B cell (primary cell): ENCODE measurements at regions not wholly inside any gene's neighbourhood (a gene's known extent, or its start where the extent isn't known, plus 50 kb on each side); places are given as distances from the start of the nearest gene placed in this dataset.

ENCODE experiments used
- ATAC-seq: fragments of 200-7000 bp; cut with Tn5 transposase; one replicate; pipeline ENCODE4 v1.10.0; 2021; ENCODE audit warnings: low read depth, mild to moderate bottlenecking, moderate number of reproducible peaks, moderate library complexity
- CTCF ChIA-PET: fragments of 350-600 bp; sonication (Branson Sonifier 250); formaldehyde crosslinking; loops from one replicate; lab custom pipeline; 2021; ENCODE audit warnings: antibody characterized with exemption, inconsistent platforms; lab: Charles Lee
- POLR2A ChIA-PET: fragments of 350-600 bp; sonication (Branson Sonifier 250); formaldehyde crosslinking; loops from one replicate; lab custom pipeline; 2021; ENCODE audit warnings: antibody characterized with exemption; lab: Charles Lee
- DNase-seq: peaks from one replicate; pipeline ENCODE4 v3.0.0; 2013
- H2AFZ ChIP-seq: 2 replicates; pipeline ENCODE4 v1.6.1; 2012; ENCODE audit warnings: mild to moderate bottlenecking, low read depth, low read length; ENCODE audit not compliant: insufficient read depth, poor library complexity, severe bottlenecking
- H3K27ac ChIP-seq, 2 donors: 1 replicate in 1 of 2; 2 replicates in 1 of 2; pipeline ENCODE4 v1.5.1; 2012 to 2013; ENCODE audit warnings: low read length in 2 of 2, mild to moderate bottlenecking in 2 of 2, moderate library complexity in 1 of 2
- H3K27me3 ChIP-seq, 4 experiments: fragments of 200-600 bp in 1 of 4; sonication (generic) in 1 of 4; replicated peaks in 1 of 4; 1 replicate in 2 of 4; 2 replicates in 2 of 4; pipeline versions ENCODE4 v1.6.1 to v1.7.0; 2013 to 2016; ENCODE audit warnings: low read length in 3 of 4, mild to moderate bottlenecking in 2 of 4, mixed read lengths in 1 of 4, moderate library complexity in 1 of 4; ENCODE audit not compliant: insufficient read depth in 4 of 4, control insufficient read depth in 3 of 4; ENCODE audit errors: control extremely low read depth in 1 of 4
- H3K36me3 ChIP-seq, 2 experiments: replicated peaks in 1 of 2; 1 replicate in 1 of 2; 2 replicates in 1 of 2; pipeline versions ENCODE4 v1.6.1 to v1.7.1; 2013; ENCODE audit warnings: low read length in 1 of 2; ENCODE audit not compliant: insufficient read depth in 2 of 2, control insufficient read depth in 1 of 2; ENCODE audit errors: control extremely low read depth in 1 of 2, extremely low read depth in 1 of 2
- H3K4me1 ChIP-seq, 2 donors: fragments of 200-600 bp in 1 of 2; sonication (generic) in 1 of 2; 1 replicate in 1 of 2; 2 replicates in 1 of 2; pipeline versions ENCODE4 v1.5.1 to v1.6.1; 2013 to 2017; ENCODE audit warnings: low read length in 2 of 2; ENCODE audit not compliant: control insufficient read depth in 2 of 2, insufficient read depth in 2 of 2
- H3K4me2 ChIP-seq: replicated peaks from 2 replicates; pipeline ENCODE3; 2012; ENCODE audit warnings: mild to moderate bottlenecking, low read depth, low read length; ENCODE audit not compliant: poor library complexity, severe bottlenecking
- H3K4me3 ChIP-seq, 5 experiments: fragments of 200-600 bp in 1 of 5; sonication (generic) in 1 of 5; 1 replicate in 3 of 5; 2 replicates in 2 of 5; pipeline versions ENCODE4 v1.5.1 to v1.7.0; 2011 to 2016; ENCODE audit warnings: low read length in 4 of 5, mild to moderate bottlenecking in 4 of 5, low read depth in 2 of 5, control low read depth in 1 of 5, moderate library complexity in 1 of 5; ENCODE audit not compliant: insufficient read depth in 1 of 5; ENCODE audit errors: control extremely low read depth in 1 of 5, extremely low read depth in 1 of 5
- H3K79me2 ChIP-seq: fragments of 200-600 bp; sonication (generic); one replicate; pipeline ENCODE4 v1.6.0; 2016; ENCODE audit warnings: low read length; ENCODE audit not compliant: control insufficient read depth, insufficient read depth
- H3K9ac ChIP-seq: fragments of 200-600 bp; sonication (generic); 2 replicates; pipeline ENCODE4 v1.6.1; 2017; ENCODE audit warnings: mild to moderate bottlenecking, low read length, moderate library complexity
- H3K9me3 ChIP-seq, 3 donors: one replicate each; pipeline versions ENCODE4 v1.6.1 to v1.7.1; 2013; ENCODE audit warnings: low read length in 2 of 3; ENCODE audit not compliant: control insufficient read depth in 2 of 3, insufficient read depth in 1 of 3; ENCODE audit errors: control extremely low read depth in 1 of 3
- H4K20me1 ChIP-seq: 2 replicates; pipeline ENCODE4 v1.6.0; 2012; ENCODE audit warnings: mild to moderate bottlenecking, low read length; ENCODE audit not compliant: insufficient read depth, control insufficient read depth, poor library complexity, severe bottlenecking
- H3K27ac Mint-ChIP-seq: one replicate; pipeline ENCODE4 v1.8.0; 2021; ENCODE audit warnings: mixed read lengths
- H3K27me3 Mint-ChIP-seq: one replicate; pipeline ENCODE4 v1.8.0; 2021; ENCODE audit warnings: mixed read lengths
- H3K4me1 Mint-ChIP-seq: one replicate; pipeline ENCODE4 v1.8.0; 2021; ENCODE audit warnings: mixed read lengths
- H3K4me3 Mint-ChIP-seq: one replicate; pipeline ENCODE4 v1.8.0; 2021; ENCODE audit warnings: mixed read lengths
- H3K9me3 Mint-ChIP-seq: one replicate; pipeline ENCODE4 v1.8.0; 2022; ENCODE audit warnings: mixed read lengths; ENCODE audit not compliant: insufficient read depth
- EZH2 ChIP-seq: IDR thresholded peaks from 2 replicates; pipeline ENCODE4 v1.6.1; 2012; ENCODE audit warnings: borderline replicate concordance, low read depth, mild to moderate bottlenecking, moderate library complexity, low read length; ENCODE audit not compliant: insufficient read depth, poor library complexity, severe bottlenecking
- WGBS: methylation state at CpG from one replicate; pipeline ENCODE4 v1.1.5; 2013; ENCODE audit warnings: missing lambda C conversion rate; ENCODE audit not compliant: insufficient coverage; 5-methylcytosine and 5-hydroxymethylcytosine counted together
- intact Hi-C: fragments of 100-400 bp; cut with micrococcal nuclease; formaldehyde crosslinking; loops from one replicate; pipeline ENCODE4 v1.10.0; 2022
- TF ChIP-seq, protein P1 (sequence below): fragments of 200-600 bp; IDR thresholded peaks from one replicate; pipeline ENCODE4 v1.8.0; 2022; ENCODE audit warnings: antibody characterized with exemption, mild to moderate bottlenecking

DNA sequence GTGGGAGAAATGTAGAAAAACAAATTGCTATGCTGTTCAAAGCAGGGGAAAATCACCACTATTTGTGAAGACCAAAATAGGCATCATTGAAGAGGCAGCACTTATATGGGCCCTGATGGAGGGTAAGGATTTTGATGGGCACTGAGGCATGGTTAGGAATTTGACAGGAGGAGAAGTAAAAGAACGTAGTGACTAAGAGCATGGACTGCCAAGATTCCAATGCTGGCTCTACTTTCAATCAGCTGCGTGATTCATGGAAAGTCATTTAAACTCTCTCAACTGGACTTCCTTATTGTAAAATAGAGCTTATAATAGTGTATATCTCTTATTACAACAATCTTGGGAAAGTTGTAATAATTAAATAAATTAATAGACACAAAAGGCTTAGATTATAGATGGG is 267.7 kb upstream of the G2E3 start:
- ATAC-seq (no peak), DNase-seq (no peak)
- Histone ChIP-seq H3K79me2 (no peaks in the 10 kb centered on the region), H3K9ac (no peak overlapping the region), H3K9me3 (no peaks in the 10 kb centered on the region), H3K36me3 (no peaks in the 10 kb centered on the region), H4K20me1 (no peaks in the 10 kb centered on the region), H3K4me1 (no peaks in the 10 kb centered on the region), H2AFZ (no peak overlapping the region), H3K27me3 (no peaks in the 10 kb centered on the region), H3K4me2 (no peak overlapping the region), H3K4me3 (no peak overlapping the region), H3K27ac (no peak overlapping the region)
- CTCF ChIA-PET = no interaction called here
- no peak overlapping the region for H3K27ac Mint-ChIP-seq
- intact Hi-C loops = no loop called here
- no peak for TF ChIP-seq EZH2
- TF ChIP-seq, protein P1, sequence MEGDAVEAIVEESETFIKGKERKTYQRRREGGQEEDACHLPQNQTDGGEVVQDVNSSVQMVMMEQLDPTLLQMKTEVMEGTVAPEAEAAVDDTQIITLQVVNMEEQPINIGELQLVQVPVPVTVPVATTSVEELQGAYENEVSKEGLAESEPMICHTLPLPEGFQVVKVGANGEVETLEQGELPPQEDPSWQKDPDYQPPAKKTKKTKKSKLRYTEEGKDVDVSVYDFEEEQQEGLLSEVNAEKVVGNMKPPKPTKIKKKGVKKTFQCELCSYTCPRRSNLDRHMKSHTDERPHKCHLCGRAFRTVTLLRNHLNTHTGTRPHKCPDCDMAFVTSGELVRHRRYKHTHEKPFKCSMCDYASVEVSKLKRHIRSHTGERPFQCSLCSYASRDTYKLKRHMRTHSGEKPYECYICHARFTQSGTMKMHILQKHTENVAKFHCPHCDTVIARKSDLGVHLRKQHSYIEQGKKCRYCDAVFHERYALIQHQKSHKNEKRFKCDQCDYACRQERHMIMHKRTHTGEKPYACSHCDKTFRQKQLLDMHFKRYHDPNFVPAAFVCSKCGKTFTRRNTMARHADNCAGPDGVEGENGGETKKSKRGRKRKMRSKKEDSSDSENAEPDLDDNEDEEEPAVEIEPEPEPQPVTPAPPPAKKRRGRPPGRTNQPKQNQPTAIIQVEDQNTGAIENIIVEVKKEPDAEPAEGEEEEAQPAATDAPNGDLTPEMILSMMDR = no peak
- H3K4me1 Mint-ChIP-seq = no peaks in the 10 kb centered on the region
- POLR2A ChIA-PET = no interaction called here
- H3K4me3 Mint-ChIP-seq = no peak overlapping the region
- no CpG with 5 or more reads among the region's 2 CpGs for WGBS
- H3K9me3 Mint-ChIP-seq = no peaks in the 10 kb centered on the region
- peaks cover 3% of the 10 kb centered on the region for H3K27me3 Mint-ChIP-seq

DNA sequence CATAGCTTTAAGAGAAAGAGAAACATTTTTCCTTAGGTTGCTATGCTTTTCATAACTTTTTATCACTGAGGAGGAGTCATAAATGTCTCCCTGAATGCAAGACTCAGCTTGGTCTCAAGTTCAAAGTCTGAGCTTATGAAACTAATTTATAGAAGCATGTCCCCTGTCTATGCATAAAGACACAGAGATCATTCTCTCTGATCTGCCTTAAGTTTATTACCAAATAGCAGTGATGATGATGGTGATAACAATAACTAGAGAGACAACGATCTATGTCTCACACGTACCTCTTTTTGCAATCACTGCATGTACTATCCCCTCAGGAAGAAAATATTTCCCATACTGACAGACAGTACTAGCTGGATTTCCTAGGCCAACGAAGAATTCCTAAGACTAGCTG is 266.4 kb upstream of the G2E3 start:
- Histone ChIP-seq H3K9ac (no peak overlapping the region), H3K79me2 (no peaks in the 10 kb centered on the region), H3K27ac (no peak overlapping the region), H3K4me2 (no peak overlapping the region), H2AFZ (no peak overlapping the region), H4K20me1 (no peaks in the 10 kb centered on the region), H3K4me3 (no peak overlapping the region), H3K4me1 (no peaks in the 10 kb centered on the region), H3K36me3 (no peaks in the 10 kb centered on the region), H3K27me3 (no peaks in the 10 kb centered on the region), H3K9me3 (no peaks in the 10 kb centered on the region)
- no peak for TF ChIP-seq EZH2
- TF ChIP-seq, protein P1 = no peak
- WGBS = no CpG with 5 or more reads among the region's 3 CpGs
- no peak for ATAC-seq
- H3K27me3 Mint-ChIP-seq = peaks cover 3% of the 10 kb centered on the region
- intact Hi-C loops = no loop called here
- DNase-seq = no peak
- no peaks in the 10 kb centered on the region for H3K9me3 Mint-ChIP-seq
- H3K4me1 Mint-ChIP-seq = peaks cover 2% of the 10 kb centered on the region
- H3K27ac Mint-ChIP-seq = no peak overlapping the region
- H3K4me3 Mint-ChIP-seq = no peak overlapping the region
- ChIA-PET POLR2A (no interaction called here), CTCF (no interaction called here)
